ENCODE measurements at regions not wholly inside any gene's neighbourhood (a gene's known extent, or its start where the extent isn't known, plus 50 kb on each side); places are given as distances from the start of the nearest gene placed in this dataset.
"Not testable (repeated sequence)": the region's sequence is repeated elsewhere in the genome, so short reads cannot be mapped to it uniquely, and the experiment has no call there.

DNA sequence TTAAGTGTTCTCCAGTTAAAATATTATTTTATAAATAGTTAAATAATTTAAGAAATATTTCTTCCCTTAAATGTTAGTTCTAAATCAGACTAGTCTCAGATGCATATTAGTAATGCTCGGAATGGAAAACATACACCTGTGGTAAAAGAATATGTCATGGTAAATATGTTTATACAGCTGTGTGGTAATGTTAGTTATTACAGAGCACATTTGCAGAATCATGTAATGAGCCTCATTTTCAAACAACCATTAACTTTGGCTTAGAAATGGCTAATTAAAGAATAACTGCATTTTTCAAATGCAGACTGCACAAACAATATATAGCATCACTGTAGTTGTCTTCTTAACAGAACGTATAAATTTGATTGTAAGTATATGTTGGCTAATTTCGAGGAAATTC is 90.3 kb downstream of the DISP1 start:
- no peaks in the 10 kb centered on the region for H3K4me1 ChIP-seq (replicated peaks; ENCODE audit: insufficient read depth)
- POLR2A ChIA-PET (ENCODE audit: unreplicated experiment), result no interaction called here
- no TSS peak for BruUV-seq (replicated peaks)

DNA sequence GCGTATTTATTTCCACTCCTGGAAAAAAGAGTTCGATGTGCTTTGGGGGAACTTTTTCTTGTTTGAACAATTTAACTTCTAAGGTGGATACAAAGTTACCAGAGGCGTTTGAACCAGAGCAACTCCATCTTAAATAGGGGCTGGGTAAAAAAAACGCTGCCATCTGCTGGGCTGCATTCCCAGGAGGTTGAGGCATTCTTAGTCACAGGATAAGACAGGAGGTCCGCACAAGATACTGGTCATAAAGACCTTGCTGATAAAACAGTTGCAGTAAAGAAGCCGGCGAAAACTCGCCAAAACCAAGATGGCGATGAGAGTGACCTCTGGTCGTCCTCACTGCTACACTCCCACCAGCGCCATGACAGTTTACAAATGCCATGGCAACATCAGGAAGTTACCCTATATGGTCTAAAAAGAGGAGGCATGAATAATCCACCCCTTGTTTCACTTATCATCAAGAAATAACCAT is 91.5 kb downstream of the DISP1 start:
- H3K27me3 ChIP-seq (ENCODE audit: insufficient read depth, low read depth); H4K20me1 ChIP-seq (ENCODE audit: insufficient read depth); H3K36me3 ChIP-seq (ENCODE audit: low read depth); H3K4me1 ChIP-seq (replicated peaks; ENCODE audit: insufficient read depth); H3K9me3 ChIP-seq (ENCODE audit: insufficient read depth, low read depth); H3K79me2 ChIP-seq (ENCODE audit: low read depth); POLR2A ChIA-PET (ENCODE audit: unreplicated experiment); H3K4me3 ChIP-seq; CTCF ChIA-PET; DNase-seq; H3K4me2 ChIP-seq; H3F3A ChIP-seq (ENCODE audit: insufficient read depth, low read depth); intact Hi-C loops (cut with micrococcal nuclease; ENCODE audit: unreplicated experiment); H3K9me2 ChIP-seq (ENCODE audit: insufficient read depth); H3K27ac ChIP-seq; BruUV-seq (replicated peaks); H2AFZ ChIP-seq: not testable (repeated sequence)

More for the DNA sequence above, 90.3 kb downstream of the DISP1 start:
- no peaks in the 10 kb centered on the region for H3F3A ChIP-seq (ENCODE audit: insufficient read depth, low read depth)
- H4K20me1 ChIP-seq (ENCODE audit: insufficient read depth), result no peaks in the 10 kb centered on the region
- no peaks in the 10 kb centered on the region for H3K27me3 ChIP-seq (ENCODE audit: insufficient read depth, low read depth)
- DNase-seq, result no peak
- intact Hi-C loops (cut with micrococcal nuclease; ENCODE audit: unreplicated experiment), result no loop called here
- H2AFZ ChIP-seq, result no peak overlapping the region
- H3K27ac ChIP-seq, result no peak overlapping the region
- no peak overlapping the region for H3K4me2 ChIP-seq
- no peaks in the 10 kb centered on the region for H3K79me2 ChIP-seq (ENCODE audit: low read depth)
- H3K9me2 ChIP-seq (ENCODE audit: insufficient read depth), result no peaks in the 10 kb centered on the region
- H3K36me3 ChIP-seq (ENCODE audit: low read depth), result no peaks in the 10 kb centered on the region
- H3K9me3 ChIP-seq (ENCODE audit: insufficient read depth, low read depth), result no peaks in the 10 kb centered on the region
- TF ChIP-seq EZH2 (IDR thresholded peaks at IDR 0.05; ENCODE audit: low read depth), result no peak
- TF ChIP-seq, protein P1, sequence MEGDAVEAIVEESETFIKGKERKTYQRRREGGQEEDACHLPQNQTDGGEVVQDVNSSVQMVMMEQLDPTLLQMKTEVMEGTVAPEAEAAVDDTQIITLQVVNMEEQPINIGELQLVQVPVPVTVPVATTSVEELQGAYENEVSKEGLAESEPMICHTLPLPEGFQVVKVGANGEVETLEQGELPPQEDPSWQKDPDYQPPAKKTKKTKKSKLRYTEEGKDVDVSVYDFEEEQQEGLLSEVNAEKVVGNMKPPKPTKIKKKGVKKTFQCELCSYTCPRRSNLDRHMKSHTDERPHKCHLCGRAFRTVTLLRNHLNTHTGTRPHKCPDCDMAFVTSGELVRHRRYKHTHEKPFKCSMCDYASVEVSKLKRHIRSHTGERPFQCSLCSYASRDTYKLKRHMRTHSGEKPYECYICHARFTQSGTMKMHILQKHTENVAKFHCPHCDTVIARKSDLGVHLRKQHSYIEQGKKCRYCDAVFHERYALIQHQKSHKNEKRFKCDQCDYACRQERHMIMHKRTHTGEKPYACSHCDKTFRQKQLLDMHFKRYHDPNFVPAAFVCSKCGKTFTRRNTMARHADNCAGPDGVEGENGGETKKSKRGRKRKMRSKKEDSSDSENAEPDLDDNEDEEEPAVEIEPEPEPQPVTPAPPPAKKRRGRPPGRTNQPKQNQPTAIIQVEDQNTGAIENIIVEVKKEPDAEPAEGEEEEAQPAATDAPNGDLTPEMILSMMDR (conservative IDR thresholded peaks at IDR 0.05), result no peak
- CTCF ChIA-PET, result no interaction called here
- H3K4me3 ChIP-seq, result no peak overlapping the region

- H3K4me1 ChIP-seq (replicated peaks; ENCODE audit: insufficient read depth), result peaks cover 9% of the 10 kb centered on the region; the same call in 1 of the 2 replicates
- peaks cover 2% of the 10 kb centered on the region; the same call in 1 of the 2 replicates for H3F3A ChIP-seq (ENCODE audit: insufficient read depth, low read depth)
- no peaks in the 10 kb centered on the region for H4K20me1 ChIP-seq (ENCODE audit: insufficient read depth)
- no peaks in the 10 kb centered on the region for H3K27me3 ChIP-seq (ENCODE audit: insufficient read depth, low read depth)
- no peaks in the 10 kb centered on the region for H3K36me3 ChIP-seq (ENCODE audit: low read depth)
- no peak overlapping the region for H3K4me2 ChIP-seq
- no peaks in the 10 kb centered on the region for H3K9me3 ChIP-seq (ENCODE audit: insufficient read depth, low read depth)
- H3K4me3 ChIP-seq, result no peak overlapping the region
- ChIA-PET POLR2A (ENCODE audit: unreplicated experiment) (no interaction called here), CTCF (no interaction called here)
- intact Hi-C loops (cut with micrococcal nuclease; ENCODE audit: unreplicated experiment), result no loop called here
- H3K79me2 ChIP-seq (ENCODE audit: low read depth), result no peaks in the 10 kb centered on the region
- H3K9me2 ChIP-seq (ENCODE audit: insufficient read depth), result no peaks in the 10 kb centered on the region
- H2AFZ ChIP-seq, result no peak overlapping the region
- no peak for DNase-seq
- no peak overlapping the region for H3K27ac ChIP-seq
- TF ChIP-seq, protein P1 (conservative IDR thresholded peaks at IDR 0.05), result no peak
- no peak for TF ChIP-seq EZH2 (IDR thresholded peaks at IDR 0.05; ENCODE audit: low read depth)
- BruUV-seq (replicated peaks), result no TSS peak
These were observed 94.7 kb downstream of the DISP1 start for GRCh38 chr1:222909586-222909985.

GRCh38 chr1:222910699-222911098 is 95.9 kb downstream of the DISP1 start:
- H3K9me2 ChIP-seq (ENCODE audit: insufficient read depth), result no peaks in the 10 kb centered on the region
- no peaks in the 10 kb centered on the region for H3K36me3 ChIP-seq (ENCODE audit: low read depth)
- TF ChIP-seq, protein P1 (conservative IDR thresholded peaks at IDR 0.05), result no peak
- no peak for TF ChIP-seq EZH2 (IDR thresholded peaks at IDR 0.05; ENCODE audit: low read depth)
- H3K27ac ChIP-seq, result no peak overlapping the region; the same call in 1 of the 2 replicates
- no peaks in the 10 kb centered on the region for H3K79me2 ChIP-seq (ENCODE audit: low read depth)
- POLR2A ChIA-PET (ENCODE audit: unreplicated experiment), result interaction anchor here (0.5 to 0.6 kb wide), 3 partner anchors 18 to 107 kb away, joined by 3 to 6 read pairs (median 4); no protein-coding TSS in a partner anchor
- CTCF ChIA-PET, result no interaction called here
- no peak for DNase-seq
- H3K9me3 ChIP-seq (ENCODE audit: insufficient read depth, low read depth), result no peaks in the 10 kb centered on the region
- no peak overlapping the region for H2AFZ ChIP-seq
- peaks cover 7% of the 10 kb centered on the region; the same call in 1 of the 2 replicates for H3F3A ChIP-seq (ENCODE audit: insufficient read depth, low read depth)
- no TSS peak for BruUV-seq (replicated peaks)
- H3K27me3 ChIP-seq (ENCODE audit: insufficient read depth, low read depth), result no peaks in the 10 kb centered on the region
- peaks cover 20% of the 10 kb centered on the region for H3K4me1 ChIP-seq (replicated peaks; ENCODE audit: insufficient read depth)
- no peak overlapping the region for H3K4me3 ChIP-seq
- intact Hi-C loops (cut with micrococcal nuclease; ENCODE audit: unreplicated experiment), result no loop called here
- H3K4me2 ChIP-seq, result no peak overlapping the region
- H4K20me1 ChIP-seq (ENCODE audit: insufficient read depth), result no peaks in the 10 kb centered on the region

All from PC-9 (cell line).